DMS153 (cell line): ENCODE measurements at regions not wholly inside any gene's neighbourhood (a gene's known extent, or its start where the extent isn't known, plus 50 kb on each side); places are given as distances from the start of the nearest gene placed in this dataset.
"Not testable (repeated sequence)": the region's sequence is repeated elsewhere in the genome, so short reads cannot be mapped to it uniquely, and the experiment has no call there.

Experiments
- DNase-seq: peaks from one replicate; lab custom pipeline; 2025; lab: John Stamatoyannopoulos, UW

DNA sequence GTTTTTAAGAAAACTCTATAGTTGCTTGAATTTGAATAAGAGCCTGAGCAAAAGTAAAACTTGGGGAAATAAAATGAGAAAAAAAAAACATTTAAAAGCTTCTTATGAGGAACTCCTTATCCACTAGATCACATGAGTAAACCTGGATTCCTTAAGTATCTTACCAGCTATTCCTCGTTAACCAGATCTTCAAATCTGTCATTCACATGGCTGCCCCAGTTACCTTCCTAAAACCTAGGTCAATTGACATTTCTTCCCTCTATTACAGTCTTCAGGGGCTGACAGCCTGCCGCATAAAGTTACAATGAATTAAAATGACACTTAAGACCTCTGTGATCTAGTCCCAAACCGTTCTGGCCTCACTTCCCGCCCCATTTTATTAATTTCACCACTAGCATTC is 583.6 kb downstream of the NR2F2 start:
- DNase-seq, result no peak

DNA sequence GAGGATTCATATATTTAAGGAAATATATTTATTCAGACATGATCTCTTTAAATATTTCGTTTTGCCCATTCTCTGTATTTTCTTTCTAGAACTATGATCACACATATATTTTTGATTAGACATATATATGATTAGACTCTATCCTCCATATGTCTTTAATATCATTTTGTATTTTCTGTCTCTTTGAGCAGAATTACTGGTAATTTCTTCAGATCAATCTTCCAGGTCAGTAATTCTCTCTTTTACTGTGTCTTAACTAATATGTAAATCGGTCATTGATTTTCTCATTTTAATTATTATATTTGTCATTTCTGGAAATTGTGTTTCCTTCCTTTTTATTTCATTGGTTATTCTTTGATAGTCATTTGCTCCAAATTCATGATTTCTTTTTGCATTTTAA is 586.2 kb downstream of the NR2F2 start:
- no peak for DNase-seq

DNA sequence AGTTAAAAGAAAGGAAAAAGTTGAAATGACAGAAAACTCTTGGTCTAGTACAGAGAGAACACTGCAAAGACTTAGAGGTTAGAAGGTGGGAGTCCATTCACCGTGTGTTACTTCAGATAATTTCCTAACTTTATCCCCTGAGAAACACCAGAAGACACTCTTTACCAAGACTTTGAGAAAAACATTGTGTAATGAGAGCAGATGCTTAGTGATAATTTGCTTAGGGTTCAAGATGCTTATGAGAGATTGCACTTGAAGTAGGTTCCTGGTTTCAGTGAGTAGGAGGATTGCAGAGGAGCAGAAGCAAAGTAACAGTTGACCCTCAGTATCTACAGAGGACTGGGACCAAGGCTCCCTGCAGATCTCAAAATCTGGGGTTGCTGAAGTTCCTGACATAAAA is 594.1 kb downstream of the NR2F2 start:
- DNase-seq, result no peak

DNA sequence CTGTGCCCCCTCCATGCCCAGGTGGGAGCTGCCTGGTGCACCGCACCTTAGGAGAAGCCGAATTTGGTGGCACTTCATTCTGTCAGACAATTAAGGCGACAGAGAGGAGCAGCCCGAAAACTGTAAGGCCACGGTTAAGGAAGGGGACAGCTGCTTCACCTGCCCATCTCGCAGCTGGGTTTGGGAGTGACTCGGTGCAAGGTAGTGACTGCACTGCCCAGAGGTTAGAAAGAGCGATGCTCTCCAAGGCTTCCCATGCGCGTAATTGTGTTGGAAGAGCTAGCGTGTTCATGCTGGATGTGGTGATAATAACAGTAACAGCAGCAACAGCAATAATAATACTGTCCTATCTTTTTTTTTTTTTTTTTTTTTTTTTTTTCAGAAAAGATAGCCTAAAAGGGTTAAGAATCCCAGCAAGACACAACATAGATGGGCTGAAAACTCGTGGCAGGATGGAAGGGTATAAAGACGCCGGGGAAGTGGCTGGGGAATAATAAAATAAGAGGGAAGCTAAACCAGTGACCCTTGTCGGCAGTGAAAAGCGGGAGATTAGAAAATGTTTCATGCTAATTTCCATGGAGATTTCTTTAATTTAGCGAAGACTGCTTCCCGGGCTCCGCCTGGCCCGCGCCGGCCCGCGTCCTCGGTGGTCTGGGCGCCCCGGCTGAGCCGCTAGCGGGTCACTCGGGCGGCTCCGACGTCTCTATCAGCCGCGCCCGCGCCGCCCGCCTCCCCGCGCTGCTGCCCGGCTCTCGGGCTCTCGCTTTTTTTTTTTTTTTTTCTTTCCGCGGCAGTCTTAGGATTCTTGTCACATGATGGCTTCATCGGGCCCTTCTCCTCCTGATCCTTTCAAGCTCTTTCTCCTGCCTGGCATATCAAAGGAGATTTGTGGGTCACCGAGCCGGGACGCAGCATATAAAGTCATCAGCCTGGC is 617.1 kb downstream of the NR2F2 start:
- no peak for DNase-seq

DNA sequence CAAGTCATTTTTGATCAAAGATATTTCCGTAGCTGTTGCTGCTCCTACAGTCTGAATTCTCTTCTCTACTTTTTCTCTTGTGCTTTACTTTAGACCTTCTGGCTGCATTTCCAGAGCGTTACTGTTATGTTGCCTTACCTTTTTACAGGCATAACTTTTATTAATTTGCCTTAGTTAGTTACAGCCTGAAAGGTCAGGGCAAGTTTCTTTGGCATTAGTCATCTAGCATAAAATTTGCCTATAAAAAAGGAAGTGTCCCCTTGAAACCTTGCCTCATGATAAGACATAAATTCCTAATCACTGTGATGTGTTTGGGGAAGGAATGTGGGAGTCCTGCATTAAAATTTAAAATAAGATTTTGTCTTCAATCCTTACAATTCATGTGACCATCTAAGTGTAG is 618.5 kb downstream of the NR2F2 start:
- DNase-seq, result no peak

DNA sequence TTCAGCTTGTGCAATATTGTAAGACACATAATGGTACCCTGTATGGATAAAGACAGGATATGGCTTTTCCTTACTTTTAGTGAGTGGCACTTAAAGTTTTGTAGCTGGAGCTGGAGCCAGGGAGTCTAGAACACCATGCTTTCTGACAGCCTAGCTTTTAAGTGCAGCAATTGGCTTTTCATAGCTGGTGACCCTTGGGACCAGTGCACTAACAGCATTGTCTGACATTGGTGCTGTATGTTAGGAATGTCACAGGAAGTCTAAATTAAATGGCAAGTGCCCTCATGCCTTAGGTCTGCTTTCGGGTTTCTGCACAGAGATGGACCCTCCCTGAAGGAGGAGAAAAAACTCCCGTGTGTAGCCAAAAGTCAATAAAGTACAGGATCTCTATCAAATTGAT is 628.2 kb downstream of the NR2F2 start:
- DNase-seq, result no peak

DNA sequence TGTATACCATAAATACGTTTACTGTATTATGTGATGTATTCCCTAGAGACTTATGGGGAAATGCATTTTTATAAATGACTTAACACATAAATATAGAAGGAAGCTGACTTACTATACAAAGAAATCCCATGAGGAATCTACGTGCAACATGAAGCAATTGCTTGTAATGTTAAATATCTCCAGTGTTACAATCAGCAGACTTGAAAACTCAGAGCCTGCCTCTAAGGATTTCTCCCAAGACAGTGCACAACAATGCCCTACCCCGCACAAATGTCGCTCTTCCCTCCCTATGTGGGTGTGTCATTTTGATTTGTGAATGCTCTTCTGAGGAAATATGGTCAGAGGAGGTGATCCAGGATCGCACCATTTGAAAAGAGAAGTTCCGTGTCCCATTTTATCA is 629.0 kb downstream of the NR2F2 start:
- DNase-seq, result no peak

DNA sequence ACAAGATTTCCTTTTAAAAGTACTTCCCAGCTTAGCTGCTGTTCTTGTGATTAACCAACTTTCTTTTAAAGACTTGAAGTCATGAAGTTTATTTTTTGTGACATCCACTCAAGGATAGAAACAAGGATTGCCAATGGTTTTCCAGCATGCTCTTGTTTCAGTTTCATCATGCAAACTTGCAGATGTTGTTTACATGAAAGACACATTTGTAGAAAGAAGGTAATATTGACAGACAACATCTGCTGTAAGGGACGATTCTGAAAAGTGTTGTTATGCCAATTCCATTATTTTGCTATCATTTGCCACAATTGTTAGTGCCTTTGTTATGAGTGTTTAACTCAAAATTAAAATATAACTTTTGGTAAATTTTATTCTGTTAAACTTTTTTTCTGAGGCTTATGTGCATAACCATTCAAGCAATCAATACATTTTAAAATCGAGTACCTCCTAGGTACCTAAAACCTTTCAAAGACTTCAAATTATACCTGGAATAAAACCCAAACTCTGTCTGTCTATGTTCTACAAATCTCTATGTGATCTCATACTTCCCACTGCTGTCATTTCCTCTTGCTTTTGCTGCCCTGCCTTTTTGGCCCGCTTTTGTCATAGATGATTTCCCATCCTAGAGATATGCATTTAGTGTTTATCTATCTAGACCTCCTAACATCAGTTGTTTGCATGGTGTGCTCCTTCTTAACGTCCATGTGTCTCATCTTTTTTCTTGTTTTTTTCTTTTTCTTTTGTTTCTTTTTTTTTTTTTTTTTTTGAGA is 630.4 kb downstream of the NR2F2 start:
- no peak for DNase-seq

DNA sequence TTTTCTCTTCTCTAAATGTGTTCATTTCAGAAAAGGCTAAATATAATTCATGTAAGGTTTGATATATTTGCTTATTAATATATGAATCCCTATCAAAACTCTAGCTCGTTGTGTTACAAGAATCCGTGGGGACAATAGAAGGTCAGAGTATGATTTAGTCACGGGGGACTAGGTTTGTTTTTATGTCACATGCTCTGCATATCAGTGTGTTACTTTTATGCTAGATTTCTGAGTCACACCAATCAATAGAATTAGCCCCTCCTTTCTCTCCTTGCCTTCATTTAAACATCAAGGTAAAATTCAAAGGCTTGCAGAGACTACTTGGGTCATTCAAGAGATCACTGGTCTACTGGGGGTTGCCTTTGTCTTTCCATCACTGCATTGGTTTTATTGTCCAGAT is 636.1 kb downstream of the NR2F2 start:
- no peak for DNase-seq

DNA sequence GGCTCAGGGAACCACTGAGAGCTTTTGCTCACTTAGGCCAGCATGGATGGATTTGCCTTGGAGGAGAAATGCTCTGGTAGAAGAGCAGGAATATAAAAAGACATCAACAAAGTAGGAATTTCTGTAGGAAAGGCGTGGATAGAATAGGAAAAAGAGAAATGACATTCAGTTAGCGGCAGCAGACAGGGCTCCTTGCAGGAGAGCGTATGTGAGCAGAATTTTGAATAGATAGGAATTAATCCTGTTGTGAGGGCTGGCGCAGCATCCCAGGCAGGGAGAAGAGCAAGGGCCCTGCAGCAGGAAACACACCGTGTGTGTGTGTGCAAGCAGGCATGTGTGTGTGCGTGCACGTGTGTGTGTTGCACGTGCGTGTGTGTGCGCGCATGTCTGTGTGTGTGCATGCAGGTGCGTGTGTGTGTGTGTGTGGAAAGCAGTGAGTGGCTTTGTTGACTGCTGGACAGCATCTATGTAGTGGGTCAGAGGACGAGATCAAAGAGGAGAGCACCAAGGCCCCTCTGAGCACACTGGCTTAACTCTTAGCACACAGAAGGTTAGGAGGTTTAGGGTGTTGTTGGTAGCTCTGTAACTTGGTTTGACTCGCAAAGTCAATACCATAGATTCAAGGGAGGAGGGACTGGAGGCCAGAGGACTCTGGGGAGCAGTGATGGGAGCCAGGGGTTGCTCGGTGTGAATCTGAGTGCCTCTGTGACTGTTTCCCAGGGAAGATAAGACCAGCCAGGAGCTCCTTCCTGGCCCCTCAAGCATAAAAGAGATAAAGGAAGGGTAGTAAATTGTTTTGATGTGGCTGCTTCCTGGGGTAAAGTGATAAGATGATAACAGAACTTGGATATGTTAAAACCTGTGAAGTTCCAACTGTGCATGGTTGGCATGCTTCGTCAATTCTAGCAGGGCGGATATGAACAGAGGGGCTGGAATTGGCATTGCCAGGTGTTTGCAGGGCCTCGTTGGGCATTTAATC is 639.5 kb downstream of the NR2F2 start:
- no peak for DNase-seq

DNA sequence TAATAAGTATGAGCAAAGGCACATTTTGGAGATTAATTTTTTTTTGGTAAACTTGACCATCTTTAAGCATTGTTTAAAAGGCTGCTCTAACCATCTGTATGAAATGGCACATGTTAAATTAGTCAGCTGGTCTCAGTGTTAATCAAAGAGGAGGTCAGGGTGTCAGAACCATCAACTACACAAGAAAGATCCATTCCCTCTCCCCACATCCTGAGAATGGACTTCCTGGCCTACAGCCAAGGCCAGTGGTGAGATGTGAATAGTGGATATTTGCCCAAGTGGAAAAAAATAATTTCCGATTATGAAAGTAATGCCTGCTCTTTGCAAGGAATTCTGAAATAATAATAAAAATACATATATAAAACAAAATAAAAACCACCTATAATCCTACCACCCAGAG is 641.7 kb downstream of the NR2F2 start:
- no peak for DNase-seq

DNA sequence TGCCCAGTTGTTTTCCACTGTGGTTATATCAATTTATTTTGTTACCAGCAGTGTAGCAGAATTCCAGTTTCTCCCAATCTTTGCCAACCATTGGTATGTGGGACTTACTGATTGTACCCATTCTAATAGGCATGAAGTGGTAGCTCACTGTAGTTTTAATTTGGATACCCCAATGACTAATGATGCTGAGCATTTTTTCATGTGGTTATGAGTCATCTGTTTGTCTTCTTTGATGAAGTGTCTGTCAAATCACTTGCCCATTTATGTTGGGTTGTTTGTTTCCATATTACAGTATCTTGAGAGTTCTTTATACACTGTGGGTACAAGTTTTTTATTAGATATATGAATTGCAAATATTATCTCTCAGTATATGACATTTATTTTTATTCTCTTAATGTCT is 644.3 kb downstream of the NR2F2 start:
- no peak for DNase-seq

DNA sequence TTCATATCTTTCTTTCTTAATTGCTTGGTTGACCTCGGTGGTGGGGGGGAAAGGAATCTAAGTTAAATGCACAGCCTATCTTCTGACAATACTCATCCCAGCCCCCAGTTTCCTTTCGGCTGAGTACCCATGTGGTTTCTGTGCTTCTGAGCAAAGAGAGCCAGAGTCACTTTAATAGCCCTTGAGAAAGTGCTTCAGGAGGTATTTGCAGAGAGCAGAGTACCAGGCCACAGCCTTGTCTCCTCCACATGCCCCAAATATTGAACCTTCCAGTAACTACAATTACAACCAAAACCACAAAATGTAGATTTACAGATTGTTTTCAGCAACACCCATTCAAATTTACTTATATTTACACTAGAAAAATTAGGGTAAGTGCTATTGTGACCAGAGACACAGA is 647.4 kb downstream of the NR2F2 start:
- no peak for DNase-seq

DNA sequence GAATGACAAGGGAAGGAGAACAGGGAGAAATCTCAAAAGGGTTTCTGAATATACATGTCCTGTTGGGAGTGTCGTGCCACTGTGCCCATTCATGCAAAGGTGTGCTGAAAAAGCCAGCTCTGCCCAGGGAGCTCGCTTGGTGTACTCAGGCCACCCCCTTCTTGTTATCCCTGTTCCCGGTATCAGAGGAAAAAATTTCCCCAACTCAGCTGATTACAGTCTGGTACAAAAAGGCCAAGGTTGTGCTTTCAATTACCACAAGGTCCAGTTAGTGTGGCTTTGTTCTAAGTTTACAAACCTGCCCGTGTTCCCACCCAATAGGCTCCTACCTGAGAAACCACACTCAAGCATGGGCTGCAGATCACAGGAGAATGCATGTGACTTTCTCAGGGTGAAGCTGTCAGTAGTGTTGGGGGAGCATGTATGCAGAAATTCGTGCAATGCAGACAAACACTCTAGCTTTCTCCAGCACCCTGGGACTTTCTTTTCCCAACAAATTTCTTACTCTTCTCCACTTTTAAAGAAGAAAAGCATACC is 648.5 kb downstream of the NR2F2 start:
- no peak for DNase-seq

DNA sequence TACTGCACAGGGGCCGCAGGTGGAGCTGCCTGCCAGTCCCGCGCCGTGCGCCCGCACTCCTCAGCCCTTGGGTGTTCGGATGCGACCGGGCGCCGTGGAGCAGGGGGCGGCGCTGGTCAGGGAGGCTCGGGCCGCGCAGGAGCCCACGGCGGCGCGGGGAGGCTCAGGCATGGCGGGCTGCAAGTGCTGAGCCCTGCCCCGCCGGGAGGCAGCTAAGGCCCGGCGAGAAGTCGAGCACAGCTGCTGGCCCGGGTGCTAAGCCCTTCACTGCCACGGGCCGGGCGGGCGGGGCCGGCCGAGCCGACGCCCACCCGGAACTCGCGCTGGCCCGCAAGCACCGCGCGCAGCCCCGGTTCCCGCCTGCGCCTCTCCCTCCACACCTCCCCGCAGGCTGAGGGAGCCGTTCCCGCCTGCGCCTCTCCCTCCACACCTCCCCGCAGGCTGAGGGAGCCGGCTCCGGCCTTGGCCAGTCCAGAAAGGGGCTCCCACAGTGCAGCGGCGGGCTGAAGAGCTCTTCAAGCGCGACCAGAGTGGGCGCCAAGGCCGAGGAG is 653.7 kb downstream of the NR2F2 start:
- DNase-seq, result not testable (repeated sequence)

DNA sequence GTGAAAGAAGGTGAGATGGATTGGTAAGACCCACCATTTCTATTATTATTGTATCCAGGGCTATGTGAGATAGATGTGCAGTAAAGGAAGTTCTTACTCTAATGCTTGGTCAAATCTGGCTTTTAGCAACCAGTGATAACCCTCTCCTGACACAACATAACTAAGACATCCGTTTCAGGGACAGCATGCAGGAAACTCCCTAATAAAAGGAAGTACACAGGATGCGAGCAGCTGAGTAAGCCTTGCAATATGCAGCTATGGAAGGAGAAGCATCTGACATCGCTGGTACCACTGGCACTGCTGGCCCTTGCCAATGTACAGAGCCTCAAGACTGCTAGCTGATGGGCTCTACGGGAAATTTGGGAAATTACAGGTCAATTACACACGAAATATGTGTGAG is 662.3 kb downstream of the NR2F2 start:
- DNase-seq, result no peak

DNA sequence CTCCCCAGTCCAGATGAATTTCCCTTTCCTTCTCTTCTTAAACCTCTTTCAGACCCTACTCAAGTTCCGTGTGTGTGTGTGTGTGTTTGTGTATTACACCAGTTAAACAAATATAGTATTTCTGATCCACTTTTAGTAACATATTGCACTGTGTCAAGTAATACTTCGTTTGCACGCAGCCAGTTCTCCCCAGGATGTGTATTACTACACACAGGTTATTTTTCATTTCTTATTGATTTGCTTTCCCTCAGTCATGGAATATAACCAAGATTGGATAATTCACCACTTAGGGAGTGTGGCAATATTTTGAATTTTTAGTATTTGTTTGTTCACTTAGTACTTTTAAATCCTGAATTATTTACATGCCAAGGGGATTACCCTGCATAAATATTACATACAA is 667.0 kb downstream of the NR2F2 start:
- DNase-seq, result no peak

DNA sequence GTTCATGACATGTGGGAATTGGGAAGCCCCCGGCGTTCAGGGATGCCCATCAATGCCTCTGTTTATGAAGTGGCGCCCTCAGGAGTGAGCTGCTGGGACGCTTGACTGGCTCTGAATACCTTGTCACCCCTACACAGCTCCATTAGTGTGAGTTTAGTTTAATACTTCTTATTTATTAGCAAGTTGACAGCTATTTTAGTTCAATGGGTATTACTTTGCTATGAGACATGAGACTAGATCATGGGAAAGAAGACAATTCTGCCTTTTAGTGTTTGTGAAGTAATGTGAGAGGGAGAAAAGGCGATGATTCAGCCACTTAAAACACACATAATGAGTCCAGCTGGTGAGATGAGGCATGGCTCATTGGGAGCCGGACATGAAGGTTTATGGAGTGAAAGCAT is 678.5 kb downstream of the NR2F2 start:
- DNase-seq, result peak; percentile 11

DNA sequence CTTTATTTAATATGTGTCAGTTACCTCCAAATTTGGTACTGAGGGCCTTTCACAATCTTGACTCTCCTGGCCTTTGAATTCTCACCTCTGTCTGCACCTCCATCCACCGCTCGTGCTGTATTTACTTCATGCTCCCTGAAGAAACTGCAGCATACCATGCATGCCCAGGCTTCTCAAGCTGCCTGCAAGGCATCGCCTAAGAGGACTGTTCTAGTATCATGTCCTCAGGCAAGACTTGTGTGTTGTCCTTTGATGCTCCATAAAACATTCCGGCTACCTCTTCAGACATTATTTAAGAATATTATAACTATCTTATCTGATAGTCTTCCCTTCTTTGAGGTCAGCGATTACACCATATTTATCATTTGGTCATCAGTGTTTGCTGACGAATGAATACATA is 682.5 kb downstream of the NR2F2 start:
- no peak for DNase-seq

DNA sequence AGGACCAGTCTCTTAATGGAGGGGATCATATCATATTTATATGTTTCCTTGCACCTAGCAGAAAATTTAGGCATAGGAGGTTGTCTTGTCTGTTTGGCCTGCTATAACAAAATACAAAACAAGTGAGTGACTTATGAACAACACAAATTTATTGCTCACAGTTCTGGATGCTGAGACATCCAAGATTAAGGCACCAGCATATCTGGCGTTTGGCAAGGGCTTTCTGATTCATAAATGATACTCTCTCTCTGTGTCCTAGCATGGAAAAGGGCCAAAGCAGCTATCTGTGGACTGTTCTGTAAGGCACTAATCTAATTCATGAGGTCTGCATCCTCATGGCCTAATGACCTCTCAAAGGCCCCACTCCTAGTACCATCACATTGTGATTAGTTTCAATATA is 683.0 kb downstream of the NR2F2 start:
- DNase-seq, result no peak

DNA sequence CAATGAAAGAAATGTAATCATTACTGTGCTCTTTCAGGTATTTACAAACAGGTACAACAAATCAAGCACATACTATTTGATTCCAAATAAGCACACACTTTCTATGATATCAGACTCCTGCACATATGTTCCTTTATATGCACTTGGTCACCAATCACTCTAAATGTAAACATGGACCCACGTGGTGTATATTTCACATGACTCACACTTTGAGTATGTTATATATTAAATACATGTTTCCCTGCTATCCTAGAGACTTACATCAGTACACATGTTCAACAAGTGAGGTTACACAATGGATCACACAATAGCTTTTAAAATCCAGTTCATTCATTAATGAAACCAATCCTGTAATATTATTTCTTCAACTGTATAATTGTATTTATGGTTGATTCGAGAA is 683.5 kb downstream of the NR2F2 start:
- DNase-seq, result no peak

DNA sequence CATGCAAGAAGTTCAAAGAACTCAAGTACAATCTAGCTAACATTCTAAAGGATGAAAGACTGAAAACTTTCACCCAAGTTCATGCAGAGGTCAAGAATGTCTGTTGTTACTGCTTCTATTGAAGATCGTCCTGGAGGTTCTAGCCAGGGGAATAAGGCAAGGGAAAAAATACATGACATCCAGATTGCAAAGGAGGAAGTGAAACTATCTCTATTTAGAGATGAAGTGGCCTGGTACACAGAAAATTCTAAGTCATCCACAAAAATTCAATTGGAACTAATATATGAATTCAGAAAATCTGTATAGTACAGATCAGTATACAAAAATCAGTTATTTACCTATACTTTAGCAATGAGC is 693.0 kb downstream of the NR2F2 start:
- DNase-seq, result no peak
